H1 (cell line): ENCODE measurements at regions not wholly inside any gene's neighbourhood (a gene's known extent, or its start where the extent isn't known, plus 50 kb on each side); places are given as distances from the start of the nearest gene placed in this dataset.

Experiments
- CTCF ChIA-PET: fragments of 300-600 bp; sonication (Branson Sonifier 250); formaldehyde crosslinking; loops from one replicate; lab custom pipeline; 2021; ENCODE audit not compliant: partially characterized antibody; lab: Charles Lee
- POLR2A ChIA-PET: fragments of 300-600 bp; sonication (Branson Sonifier 250); formaldehyde crosslinking; loops from one replicate; lab custom pipeline; 2021; ENCODE audit warnings: inconsistent platforms; ENCODE audit not compliant: partially characterized antibody; lab: Charles Lee
- DNase-seq, 2 experiments: peaks; one replicate each; pipeline versions ENCODE4 v3.0.0 to v3.0.0-alpha.2; 2010 to 2022; ENCODE audit warnings: low spot score in 2 of 2, low read depth in 1 of 2, mixed read lengths in 1 of 2
- FAIRE-seq: peaks from 2 replicates; lab custom pipeline; 2011; peaks lifted over from hg19 to GRCh38; lab: Jason Lieb, UNC
- H2AFZ ChIP-seq: 2 replicates; pipeline ENCODE4 v1.8.1; 2012; ENCODE audit warnings: low read length, inconsistent platforms
- H2AK5ac ChIP-seq: 2 replicates; pipeline ENCODE4 v1.6.1; 2013; ENCODE audit warnings: low read depth, low read length
- H2BK120ac ChIP-seq: replicated peaks from 2 replicates; pipeline ENCODE3; 2013; ENCODE audit warnings: low read depth, low read length, inconsistent platforms
- H2BK12ac ChIP-seq: 2 replicates; pipeline ENCODE4 v1.6.1; 2013; ENCODE audit warnings: low read depth, low read length
- H2BK15ac ChIP-seq: 2 replicates; pipeline ENCODE4 v1.6.1; 2013; ENCODE audit warnings: low read length
- H2BK20ac ChIP-seq: 2 replicates; pipeline ENCODE4 v1.6.1; 2013; ENCODE audit warnings: low read length
- H2BK5ac ChIP-seq: 2 replicates; pipeline ENCODE4 v1.6.1; 2013; ENCODE audit warnings: low read depth, low read length
- H3K14ac ChIP-seq: 2 replicates; pipeline ENCODE4 v1.6.1; 2013; ENCODE audit warnings: inconsistent platforms; ENCODE audit not compliant: insufficient read length
- H3K18ac ChIP-seq: 2 replicates; pipeline ENCODE4 v1.6.1; 2013; ENCODE audit warnings: low read length; ENCODE audit errors: extremely low read depth
- H3K23ac ChIP-seq: 2 replicates; pipeline ENCODE4 v1.6.1; 2013; ENCODE audit warnings: inconsistent platforms; ENCODE audit not compliant: insufficient read length
- H3K23me2 ChIP-seq: 2 replicates; pipeline ENCODE4 v1.6.1; 2013; ENCODE audit warnings: low read depth, low read length
- H3K27ac ChIP-seq: 2 replicates; pipeline ENCODE4 v1.6.1; 2011; ENCODE audit warnings: low read depth, low read length, inconsistent platforms
- H3K27me3 ChIP-seq, 4 experiments: replicated peaks in 1 of 4; 1 replicate in 1 of 4; 2 replicates in 3 of 4; pipeline versions ENCODE4 v1.6.1 to v1.8.1; 2011 to 2013; ENCODE audit warnings: low read length in 3 of 4, mild to moderate bottlenecking in 3 of 4, inconsistent platforms in 2 of 4, mixed read lengths in 2 of 4, moderate library complexity in 1 of 4; ENCODE audit not compliant: control insufficient read depth in 3 of 4, insufficient read depth in 3 of 4; ENCODE audit errors: extremely low read depth in 1 of 4
- H3K36me3 ChIP-seq, 4 experiments: 2 replicates each; pipeline versions ENCODE4 v1.6.1 to v1.8.1; 2011 to 2013; ENCODE audit warnings: mild to moderate bottlenecking in 4 of 4, low read length in 3 of 4, moderate library complexity in 2 of 4, control low read depth in 1 of 4, inconsistent platforms in 1 of 4; ENCODE audit not compliant: insufficient read depth in 4 of 4, control insufficient read depth in 2 of 4
- H3K4ac ChIP-seq: replicated peaks from 2 replicates; pipeline ENCODE3; 2013; ENCODE audit warnings: low read length, low read depth, mixed read lengths, inconsistent platforms; ENCODE audit not compliant: insufficient read length
- H3K4me1 ChIP-seq, 4 experiments: replicated peaks in 1 of 4; 1 replicate in 1 of 4; 2 replicates in 3 of 4; pipeline versions ENCODE4 v1.6.1 to v1.8.1; 2011 to 2013; ENCODE audit warnings: low read length in 3 of 4, inconsistent platforms in 2 of 4, mixed read lengths in 1 of 4; ENCODE audit not compliant: insufficient read depth in 4 of 4, control insufficient read depth in 3 of 4
- H3K4me2 ChIP-seq, 2 experiments: 2 replicates each; pipeline versions ENCODE4 v1.6.1 to v1.8.1; 2011 to 2013; ENCODE audit warnings: low read depth in 2 of 2, low read length in 2 of 2, control low read depth in 1 of 2, inconsistent platforms in 1 of 2, mild to moderate bottlenecking in 1 of 2; ENCODE audit not compliant: insufficient read depth in 1 of 2
- H3K4me3 ChIP-seq, 4 experiments: fragments of 200-600, 300-600 bp in 1 of 4; sonication (generic), shearing (Covaris generic), sonication (Bioruptor Twin) in 1 of 4; 2 replicates each; pipeline versions ENCODE4 v1.5.1 to v1.8.1; 2011 to 2016; ENCODE audit warnings: low read length in 4 of 4, low read depth in 3 of 4, control low read depth in 2 of 4, inconsistent platforms in 2 of 4, mild to moderate bottlenecking in 2 of 4, mixed read lengths in 1 of 4, moderate library complexity in 1 of 4; ENCODE audit not compliant: insufficient read depth in 2 of 4; ENCODE audit errors: extremely low read depth in 1 of 4
- H3K56ac ChIP-seq: replicated peaks from 2 replicates; pipeline ENCODE3; 2013; ENCODE audit warnings: low read depth, mild to moderate bottlenecking, mixed read lengths, low read length, inconsistent platforms; ENCODE audit not compliant: insufficient read length
- H3K79me1 ChIP-seq: 2 replicates; pipeline ENCODE4 v1.6.1; 2013; ENCODE audit warnings: low read depth, low read length, control low read depth
- H3K79me2 ChIP-seq, 2 experiments: 2 replicates each; pipeline versions ENCODE4 v1.6.1 to v1.8.1; 2012 to 2013; ENCODE audit warnings: low read length in 2 of 2, mild to moderate bottlenecking in 2 of 2, inconsistent platforms in 1 of 2; ENCODE audit not compliant: insufficient read depth in 2 of 2, control insufficient read depth in 1 of 2
- H3K9ac ChIP-seq, 4 experiments: replicated peaks in 1 of 4; 1 replicate in 1 of 4; 2 replicates in 3 of 4; pipeline versions ENCODE4 v1.6.1 to v1.8.1; 2011 to 2013; ENCODE audit warnings: low read depth in 3 of 4, low read length in 3 of 4, control low read depth in 2 of 4, mild to moderate bottlenecking in 2 of 4, moderate library complexity in 2 of 4, inconsistent platforms in 1 of 4; ENCODE audit errors: extremely low read depth in 1 of 4
- H3K9me3 ChIP-seq, 2 experiments: 2 replicates each; pipeline versions ENCODE4 v1.6.1 to v1.8.1; 2012 to 2013; ENCODE audit warnings: mild to moderate bottlenecking in 2 of 2, moderate library complexity in 2 of 2, control low read depth in 1 of 2, inconsistent platforms in 1 of 2, low read depth in 1 of 2, low read length in 1 of 2, mixed read lengths in 1 of 2; ENCODE audit not compliant: insufficient read depth in 2 of 2
- H4K20me1 ChIP-seq, 2 experiments: replicated peaks in 1 of 2; 2 replicates each; pipeline versions ENCODE3 to v1.8.1; 2011 to 2013; ENCODE audit warnings: inconsistent platforms in 2 of 2, low read length in 2 of 2, mild to moderate bottlenecking in 1 of 2; ENCODE audit not compliant: insufficient read depth in 2 of 2, control insufficient read depth in 1 of 2
- H4K5ac ChIP-seq: 2 replicates; pipeline ENCODE4 v1.6.1; 2013; ENCODE audit warnings: low read length, low read depth, mixed read lengths, inconsistent platforms; ENCODE audit not compliant: insufficient read length
- H4K8ac ChIP-seq: 2 replicates; pipeline ENCODE4 v1.8.0; 2013; ENCODE audit warnings: mild to moderate bottlenecking, moderate library complexity, low read length, inconsistent platforms; ENCODE audit not compliant: insufficient read depth; ENCODE audit errors: extremely low read depth
- H4K91ac ChIP-seq: replicated peaks from 2 replicates; pipeline ENCODE3; 2013; ENCODE audit warnings: low read length, mixed read lengths, inconsistent platforms; ENCODE audit not compliant: insufficient read length
- BACH1 ChIP-seq: IDR thresholded peaks from 2 replicates; pipeline ENCODE4 v1.6.1; 2012; ENCODE audit warnings: low read length, improper control_type of control experiment
- MAFK ChIP-seq: IDR thresholded peaks from 2 replicates; pipeline ENCODE4 v1.6.1; 2012; ENCODE audit warnings: low read depth, mild to moderate bottlenecking, improper control_type of control experiment, low read length
- RAD21 ChIP-seq, 2 experiments: IDR thresholded peaks in 1 of 2; conservative IDR thresholded peaks in 1 of 2; 2 replicates each; pipeline ENCODE4 v1.6.1; 2011; ENCODE audit warnings: low read depth in 2 of 2, low read length in 2 of 2, improper control_type of control experiment in 1 of 2, inconsistent platforms in 1 of 2, mild to moderate bottlenecking in 1 of 2, moderate library complexity in 1 of 2
- WGBS, 2 experiments: shearing (Covaris generic) in 1 of 2; methylation state at CpG; one replicate each; pipeline versions ENCODE4 v1.1.6 to v1.1.7; 2013 to 2015; ENCODE audit warnings: low lambda C conversion rate in 2 of 2, mixed read lengths in 2 of 2, inconsistent platforms in 1 of 2, low coverage in 1 of 2, missing lambda C conversion rate in 1 of 2; ENCODE audit not compliant: insufficient replicate concordance in 2 of 2, insufficient coverage in 1 of 2, insufficient read length in 1 of 2; ENCODE audit errors: extremely low coverage in 1 of 2, missing lambda C conversion rate in 1 of 2; 5-methylcytosine and 5-hydroxymethylcytosine counted together
- TF ChIP-seq, protein P1 (sequence below), 3 experiments: IDR thresholded peaks; 1 replicate in 2 of 3; 2 replicates in 1 of 3; pipeline versions ENCODE4 v1.5.1 to v1.6.1; 2011; ENCODE audit warnings: low read length in 3 of 3, mild to moderate bottlenecking in 3 of 3, inconsistent platforms in 2 of 3, low read depth in 1 of 3, moderate library complexity in 1 of 3; ENCODE audit not compliant: insufficient read depth in 1 of 3; ENCODE audit errors: control extremely low read depth in 1 of 3

DNA sequence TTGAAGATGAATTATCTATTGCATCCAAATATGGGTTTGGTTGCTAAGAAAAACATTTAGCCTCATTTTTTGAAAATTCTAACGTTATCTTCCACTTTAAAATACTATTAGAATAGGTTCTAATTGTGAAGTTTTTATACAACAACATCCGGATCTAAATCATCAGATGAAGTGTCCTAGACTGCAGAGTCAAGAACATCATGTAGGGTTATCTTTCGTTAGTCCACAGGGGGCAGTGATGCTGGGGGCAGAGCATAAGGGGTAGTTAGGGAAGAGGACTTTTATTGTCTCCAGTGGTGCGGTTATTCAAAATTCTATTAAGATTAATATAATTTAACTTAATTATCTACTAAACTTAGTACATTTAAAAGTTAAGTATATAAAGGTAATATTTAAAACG lies 990.6 kb upstream of the PHF14 start:
- no peak overlapping the region for H3K14ac ChIP-seq
- H4K8ac ChIP-seq = no peak overlapping the region
- H2BK120ac ChIP-seq = no peak overlapping the region
- H2AFZ ChIP-seq = no peak overlapping the region
- H3K27me3 ChIP-seq = no peaks in the 10 kb centered on the region
- H3K9me3 ChIP-seq = peaks cover 0 to 1% of the 10 kb centered on the region in 2 experiments; a peak in 1 of 4 replicates
- H3K4me3 ChIP-seq = no peak overlapping the region
- no peak overlapping the region for H3K4ac ChIP-seq
- no peak overlapping the region for H3K4me2 ChIP-seq
- no peaks in the 10 kb centered on the region for H4K20me1 ChIP-seq
- H3K18ac ChIP-seq = no peak overlapping the region
- no peak overlapping the region for H3K23ac ChIP-seq
- no peak overlapping the region for H3K27ac ChIP-seq
- no peak overlapping the region for H3K9ac ChIP-seq
- no peak overlapping the region for H2BK15ac ChIP-seq
- H2BK12ac ChIP-seq = no peak overlapping the region
- H3K79me2 ChIP-seq = no peaks in the 10 kb centered on the region
- H4K5ac ChIP-seq = no peak overlapping the region
- H3K36me3 ChIP-seq = no peaks in the 10 kb centered on the region
- POLR2A ChIA-PET = no interaction called here
- CTCF ChIA-PET = no interaction called here
- FAIRE-seq (no peak), DNase-seq (no peak)
- no peak overlapping the region for H3K56ac ChIP-seq
- TF ChIP-seq MAFK (no peak), RAD21 (IDR thresholded peaks at IDR 0.05 in 1 of 2, conservative IDR thresholded peaks at IDR 0.05 in 1 of 2; ENCODE audit: low read depth in 2 of 2, low read length in 2 of 2) (peak in 1 of 2 experiments; percentile 34; a peak in 1 of 4 replicates), BACH1 (no peak)
- TF ChIP-seq, protein P1, sequence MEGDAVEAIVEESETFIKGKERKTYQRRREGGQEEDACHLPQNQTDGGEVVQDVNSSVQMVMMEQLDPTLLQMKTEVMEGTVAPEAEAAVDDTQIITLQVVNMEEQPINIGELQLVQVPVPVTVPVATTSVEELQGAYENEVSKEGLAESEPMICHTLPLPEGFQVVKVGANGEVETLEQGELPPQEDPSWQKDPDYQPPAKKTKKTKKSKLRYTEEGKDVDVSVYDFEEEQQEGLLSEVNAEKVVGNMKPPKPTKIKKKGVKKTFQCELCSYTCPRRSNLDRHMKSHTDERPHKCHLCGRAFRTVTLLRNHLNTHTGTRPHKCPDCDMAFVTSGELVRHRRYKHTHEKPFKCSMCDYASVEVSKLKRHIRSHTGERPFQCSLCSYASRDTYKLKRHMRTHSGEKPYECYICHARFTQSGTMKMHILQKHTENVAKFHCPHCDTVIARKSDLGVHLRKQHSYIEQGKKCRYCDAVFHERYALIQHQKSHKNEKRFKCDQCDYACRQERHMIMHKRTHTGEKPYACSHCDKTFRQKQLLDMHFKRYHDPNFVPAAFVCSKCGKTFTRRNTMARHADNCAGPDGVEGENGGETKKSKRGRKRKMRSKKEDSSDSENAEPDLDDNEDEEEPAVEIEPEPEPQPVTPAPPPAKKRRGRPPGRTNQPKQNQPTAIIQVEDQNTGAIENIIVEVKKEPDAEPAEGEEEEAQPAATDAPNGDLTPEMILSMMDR (IDR thresholded peaks at IDR 0.05; ENCODE audit: control extremely low read depth in 1 of 3, insufficient read depth in 1 of 3, low read depth in 1 of 3, low read length in 3 of 3) = peak in 1 of 3 experiments; percentile 32; a peak in 1 of 4 replicates
- 83% methylated on average over 5 of the region's 5 CpGs; no CpG with 5 or more reads in 1 of the 2 experiments for WGBS, 2 experiments
- no peak overlapping the region for H4K91ac ChIP-seq
- no peak overlapping the region for H2AK5ac ChIP-seq
- H3K23me2 ChIP-seq = no peaks in the 10 kb centered on the region
- no peak overlapping the region for H2BK20ac ChIP-seq
- no peaks in the 10 kb centered on the region for H3K79me1 ChIP-seq
- H2BK5ac ChIP-seq = no peak overlapping the region
- H3K4me1 ChIP-seq = no peaks in the 10 kb centered on the region
